OCI-LY1 (cell line): ENCODE measurements at regions not wholly inside any gene's neighbourhood (a gene's known extent, or its start where the extent isn't known, plus 50 kb on each side); places are given as distances from the start of the nearest gene placed in this dataset.
"Not testable (repeated sequence)": the region's sequence is repeated elsewhere in the genome, so short reads cannot be mapped to it uniquely, and the experiment has no call there.

Experiments
- H2AFZ ChIP-seq: fragments of 200-600 bp; sonication (generic), shearing (Covaris generic); 2 replicates; pipeline ENCODE4 v1.6.0; 2014; ENCODE audit warnings: antibody characterized with exemption, mild to moderate bottlenecking, low read length
- H3F3A ChIP-seq: fragments of 200-600 bp; sonication (generic), shearing (Covaris generic); 2 replicates; pipeline ENCODE4 v1.6.0; 2014; ENCODE audit warnings: mild to moderate bottlenecking, antibody characterized with exemption, low read length, moderate library complexity; ENCODE audit not compliant: insufficient read depth
- H3K27ac ChIP-seq: fragments of 200-600 bp; sonication (generic); 2 replicates; pipeline ENCODE4 v1.5.1; 2014; ENCODE audit warnings: low read length, mixed run types, mild to moderate bottlenecking, low read depth; ENCODE audit not compliant: poor library complexity, severe bottlenecking
- H3K27me3 ChIP-seq: fragments of 200-600 bp; sonication (generic); 2 replicates; pipeline ENCODE4 v1.6.0; 2014; ENCODE audit warnings: antibody characterized with exemption, mild to moderate bottlenecking, low read length, moderate library complexity; ENCODE audit not compliant: insufficient read depth
- H3K36me3 ChIP-seq: fragments of 200-600 bp; sonication (generic); 2 replicates; pipeline ENCODE4 v1.6.1; 2014; ENCODE audit warnings: mild to moderate bottlenecking, antibody characterized with exemption, low read length, moderate library complexity, mixed read lengths; ENCODE audit not compliant: insufficient read depth
- H3K4me1 ChIP-seq: fragments of 200-600 bp; sonication (generic); 2 replicates; pipeline ENCODE4 v1.5.1; 2014; ENCODE audit warnings: mild to moderate bottlenecking, low read length, moderate library complexity; ENCODE audit not compliant: insufficient read depth, severe bottlenecking
- H3K4me2 ChIP-seq: fragments of 200-600 bp; sonication (generic), shearing (Covaris generic); 2 replicates; pipeline ENCODE4 v1.6.1; 2014; ENCODE audit warnings: low read length
- H3K4me3 ChIP-seq: fragments of 200-600 bp; sonication (generic); 2 replicates; pipeline ENCODE4 v1.5.1; 2014; ENCODE audit warnings: low read length, low read depth, mild to moderate bottlenecking, mixed read lengths; ENCODE audit not compliant: poor library complexity, severe bottlenecking
- H3K79me2 ChIP-seq: fragments of 200-600 bp; shearing (Covaris generic); 2 replicates; pipeline ENCODE4 v1.6.1; 2016; ENCODE audit warnings: mixed run types, low read length, mixed read lengths; ENCODE audit not compliant: insufficient read depth
- H3K9ac ChIP-seq: fragments of 200-600 bp; sonication (generic), shearing (Covaris generic); 2 replicates; pipeline ENCODE4 v1.6.1; 2014; ENCODE audit warnings: mild to moderate bottlenecking, low read length, mixed read lengths
- H3K9me2 ChIP-seq: fragments of 200-600 bp; sonication (generic), shearing (Covaris generic); 2 replicates; pipeline ENCODE4 v1.6.1; 2014; ENCODE audit warnings: low read depth, mild to moderate bottlenecking, low read length, mixed read lengths
- H3K9me3 ChIP-seq: fragments of 200-600 bp; shearing (Covaris generic); 2 replicates; pipeline ENCODE4 v1.6.1; 2014; ENCODE audit warnings: low read length, mixed read lengths
- H4K20me1 ChIP-seq: fragments of 200-600 bp; sonication (generic), shearing (Covaris generic); 2 replicates; pipeline ENCODE4 v1.6.0; 2016; ENCODE audit warnings: mild to moderate bottlenecking, low read length; ENCODE audit not compliant: insufficient read depth
- EZH2 ChIP-seq: fragments of 200-600 bp; sonication (generic), shearing (Covaris generic); IDR thresholded peaks from 2 replicates; pipeline ENCODE4 v1.8.0; 2017; ENCODE audit warnings: borderline replicate concordance, mixed run types, mild to moderate bottlenecking, antibody characterized with exemption, low read length, moderate library complexity, mixed read lengths
- TF ChIP-seq, protein P1 (sequence below): fragments of 200-600 bp; sonication (generic), shearing (Covaris generic); IDR thresholded peaks from 2 replicates; pipeline ENCODE4 v1.5.1; 2017; ENCODE audit warnings: mild to moderate bottlenecking, antibody characterized with exemption, low read length, moderate library complexity, mixed read lengths

DNA sequence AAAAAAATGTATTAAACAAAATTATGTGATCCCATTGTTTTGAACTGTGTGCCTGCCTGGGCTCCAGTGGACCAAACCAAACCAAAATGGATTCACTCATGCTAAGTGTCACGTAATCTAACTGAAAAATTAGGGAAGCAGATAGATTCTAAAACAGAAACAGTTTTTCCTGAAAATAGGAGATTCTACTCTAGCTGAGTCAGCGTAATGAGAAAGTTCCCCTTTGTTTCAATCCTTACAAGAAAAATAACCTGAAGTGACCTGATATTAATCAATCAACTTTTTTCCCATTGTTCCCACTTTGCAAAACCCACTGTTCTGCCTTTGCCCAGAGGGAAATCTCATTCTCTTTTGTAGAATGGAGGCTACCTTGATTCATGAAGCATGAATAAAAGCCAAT is 682.4 kb upstream of the CDH10 start:
- no peaks in the 10 kb centered on the region for H3K9me3 ChIP-seq
- no peaks in the 10 kb centered on the region for H3K36me3 ChIP-seq
- H3K4me1 ChIP-seq, result no peaks in the 10 kb centered on the region
- no peaks in the 10 kb centered on the region for H3K27me3 ChIP-seq
- no peaks in the 10 kb centered on the region for H3K79me2 ChIP-seq
- no peaks in the 10 kb centered on the region for H3F3A ChIP-seq
- no peak overlapping the region for H3K9ac ChIP-seq
- no peaks in the 10 kb centered on the region for H4K20me1 ChIP-seq
- no peak overlapping the region for H3K27ac ChIP-seq
- no peaks in the 10 kb centered on the region for H3K9me2 ChIP-seq
- no peak overlapping the region for H3K4me3 ChIP-seq
- TF ChIP-seq, protein P1, sequence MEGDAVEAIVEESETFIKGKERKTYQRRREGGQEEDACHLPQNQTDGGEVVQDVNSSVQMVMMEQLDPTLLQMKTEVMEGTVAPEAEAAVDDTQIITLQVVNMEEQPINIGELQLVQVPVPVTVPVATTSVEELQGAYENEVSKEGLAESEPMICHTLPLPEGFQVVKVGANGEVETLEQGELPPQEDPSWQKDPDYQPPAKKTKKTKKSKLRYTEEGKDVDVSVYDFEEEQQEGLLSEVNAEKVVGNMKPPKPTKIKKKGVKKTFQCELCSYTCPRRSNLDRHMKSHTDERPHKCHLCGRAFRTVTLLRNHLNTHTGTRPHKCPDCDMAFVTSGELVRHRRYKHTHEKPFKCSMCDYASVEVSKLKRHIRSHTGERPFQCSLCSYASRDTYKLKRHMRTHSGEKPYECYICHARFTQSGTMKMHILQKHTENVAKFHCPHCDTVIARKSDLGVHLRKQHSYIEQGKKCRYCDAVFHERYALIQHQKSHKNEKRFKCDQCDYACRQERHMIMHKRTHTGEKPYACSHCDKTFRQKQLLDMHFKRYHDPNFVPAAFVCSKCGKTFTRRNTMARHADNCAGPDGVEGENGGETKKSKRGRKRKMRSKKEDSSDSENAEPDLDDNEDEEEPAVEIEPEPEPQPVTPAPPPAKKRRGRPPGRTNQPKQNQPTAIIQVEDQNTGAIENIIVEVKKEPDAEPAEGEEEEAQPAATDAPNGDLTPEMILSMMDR, result no peak
- H3K4me2 ChIP-seq, result no peak overlapping the region
- H2AFZ ChIP-seq, result no peak overlapping the region

DNA sequence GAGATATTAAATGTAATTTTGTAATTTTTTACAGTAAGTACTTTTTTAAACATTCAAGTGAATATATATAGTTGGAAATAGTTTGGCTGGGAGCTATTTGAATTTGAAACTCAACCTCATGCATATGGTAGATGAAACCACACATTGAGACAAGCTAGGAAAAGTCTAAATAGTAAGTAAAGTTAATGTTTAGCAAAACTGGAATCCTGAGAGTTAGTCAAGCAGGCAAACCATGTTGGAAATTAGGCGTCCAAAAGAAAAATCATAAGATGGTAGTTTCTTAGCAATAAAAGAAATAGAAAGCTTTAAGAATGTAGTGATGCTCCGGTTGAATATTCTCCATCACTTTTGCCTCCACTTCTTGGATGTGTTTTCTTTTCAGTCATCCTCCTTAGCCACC is 657.1 kb upstream of the CDH10 start:
- Histone ChIP-seq H4K20me1 (no peaks in the 10 kb centered on the region), H3K27ac (no peak overlapping the region)

DNA sequence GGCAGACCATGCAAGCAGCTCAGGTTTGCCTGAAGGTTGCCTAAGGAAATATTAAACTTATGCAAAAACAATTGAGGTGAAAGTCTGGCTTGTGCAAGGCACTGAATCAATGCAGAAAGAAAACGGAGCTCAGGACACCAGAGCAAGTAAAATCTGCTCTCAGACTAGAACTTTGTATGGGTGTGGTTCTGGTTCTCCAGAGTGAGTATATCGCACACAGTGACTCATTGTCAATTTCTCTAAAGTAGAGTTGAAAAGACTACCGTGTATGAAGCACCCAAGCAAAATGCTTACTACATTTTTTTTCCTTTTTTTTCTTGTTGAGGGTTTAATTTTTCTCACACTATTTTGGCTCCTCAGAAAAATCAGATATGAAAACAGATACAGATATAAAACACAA is 650.3 kb upstream of the CDH10 start:
- no peaks in the 10 kb centered on the region for H3K79me2 ChIP-seq
- H4K20me1 ChIP-seq, result no peaks in the 10 kb centered on the region
- no peak for TF ChIP-seq EZH2
- TF ChIP-seq, protein P1, result no peak
- no peaks in the 10 kb centered on the region for H3K9me2 ChIP-seq
- no peaks in the 10 kb centered on the region for H3K36me3 ChIP-seq
- H3K4me3 ChIP-seq, result no peak overlapping the region
- H3K27ac ChIP-seq, result no peak overlapping the region
- no peak overlapping the region for H3K4me2 ChIP-seq
- H3K4me1 ChIP-seq, result no peaks in the 10 kb centered on the region
- H3F3A ChIP-seq, result no peaks in the 10 kb centered on the region
- H3K9me3 ChIP-seq, result no peaks in the 10 kb centered on the region
- H2AFZ ChIP-seq, result no peak overlapping the region
- H3K9ac ChIP-seq, result no peak overlapping the region
- no peaks in the 10 kb centered on the region for H3K27me3 ChIP-seq

More for the DNA sequence above, 657.1 kb upstream of the CDH10 start:
- Histone ChIP-seq H3K9ac (no peak overlapping the region), H3K4me2 (no peak overlapping the region), H3K4me1 (no peaks in the 10 kb centered on the region), H3K79me2 (no peaks in the 10 kb centered on the region), H3K4me3 (no peak overlapping the region), H3K9me3 (no peaks in the 10 kb centered on the region), H3K36me3 (no peaks in the 10 kb centered on the region), H3K9me2 (no peaks in the 10 kb centered on the region), H3K27me3 (no peaks in the 10 kb centered on the region), H2AFZ (no peak overlapping the region), H3F3A (no peaks in the 10 kb centered on the region)
- no peak for TF ChIP-seq EZH2
- TF ChIP-seq, protein P1, result no peak

DNA sequence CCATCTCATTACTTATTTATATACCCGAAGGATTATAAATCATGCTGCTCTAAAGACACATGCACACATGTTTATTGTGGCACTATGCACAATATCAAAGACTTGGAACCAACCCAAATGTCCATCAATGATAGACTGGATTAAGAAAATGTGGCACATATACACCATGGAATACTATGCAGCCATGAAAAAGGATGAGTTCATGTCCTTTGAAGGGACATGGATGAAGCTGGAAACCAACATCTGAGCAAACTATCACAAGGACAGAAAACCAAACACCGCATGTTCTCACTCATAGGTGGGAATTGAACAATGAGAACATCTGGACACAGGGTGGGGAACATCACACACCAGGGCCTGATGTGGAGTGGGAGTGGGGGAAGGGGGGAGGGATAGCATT is 645.0 kb upstream of the CDH10 start:
- not testable (repeated sequence) for H3K36me3 ChIP-seq, H3K9me3 ChIP-seq, H2AFZ ChIP-seq, H3F3A ChIP-seq, H4K20me1 ChIP-seq, H3K4me2 ChIP-seq, H3K4me3 ChIP-seq, H3K79me2 ChIP-seq, H3K27me3 ChIP-seq, H3K9me2 ChIP-seq, H3K27ac ChIP-seq, H3K4me1 ChIP-seq, H3K9ac ChIP-seq
